Subcutaneous abdominal adipose tissue (tissue), 5 donors: ENCODE measurements at regions not wholly inside any gene's neighbourhood (a gene's known extent, or its start where the extent isn't known, plus 50 kb on each side); places are given as distances from the start of the nearest gene placed in this dataset.
"Not testable (repeated sequence)": the region's sequence is repeated elsewhere in the genome, so short reads cannot be mapped to it uniquely, and the experiment has no call there.

Experiments used
- H3K27ac ChIP-seq: one replicate; pipeline ENCODE4 v1.7.0; 2013; ENCODE audit warnings: low read depth, mild to moderate bottlenecking, inconsistent platforms, low read length, moderate library complexity
- H3K27me3 ChIP-seq, 5 donors: one replicate each; pipeline ENCODE4 v1.7.0; 2013; ENCODE audit warnings: low read length in 5 of 5, inconsistent platforms in 1 of 5; ENCODE audit not compliant: control insufficient read depth in 5 of 5, insufficient read depth in 4 of 5
- H3K36me3 ChIP-seq, 5 donors: one replicate each; pipeline ENCODE4 v1.7.0; 2013; ENCODE audit warnings: low read length in 5 of 5; ENCODE audit not compliant: control insufficient read depth in 5 of 5, insufficient read depth in 5 of 5
- H3K4me1 ChIP-seq, 5 donors: one replicate each; pipeline ENCODE4 v1.7.0; 2013; ENCODE audit warnings: low read length in 5 of 5, mild to moderate bottlenecking in 3 of 5, moderate library complexity in 1 of 5; ENCODE audit not compliant: control insufficient read depth in 5 of 5, insufficient read depth in 5 of 5
- H3K4me3 ChIP-seq, 5 donors: one replicate each; pipeline ENCODE4 v1.7.0; 2013; ENCODE audit warnings: low read length in 5 of 5, low read depth in 1 of 5
- H3K9ac ChIP-seq, 5 donors: one replicate each; pipeline ENCODE4 v1.7.0; 2013; ENCODE audit warnings: low read length in 5 of 5, mild to moderate bottlenecking in 4 of 5, moderate library complexity in 3 of 5
- H3K9me3 ChIP-seq, 5 donors: one replicate each; pipeline ENCODE4 v1.7.0; 2013; ENCODE audit warnings: low read length in 5 of 5; ENCODE audit not compliant: control insufficient read depth in 5 of 5
- donor health status: healthy.
- donor health status: healthy.
- donor health status: healthy.
- donor health status: healthy.
- donor health status: healthy.

DNA sequence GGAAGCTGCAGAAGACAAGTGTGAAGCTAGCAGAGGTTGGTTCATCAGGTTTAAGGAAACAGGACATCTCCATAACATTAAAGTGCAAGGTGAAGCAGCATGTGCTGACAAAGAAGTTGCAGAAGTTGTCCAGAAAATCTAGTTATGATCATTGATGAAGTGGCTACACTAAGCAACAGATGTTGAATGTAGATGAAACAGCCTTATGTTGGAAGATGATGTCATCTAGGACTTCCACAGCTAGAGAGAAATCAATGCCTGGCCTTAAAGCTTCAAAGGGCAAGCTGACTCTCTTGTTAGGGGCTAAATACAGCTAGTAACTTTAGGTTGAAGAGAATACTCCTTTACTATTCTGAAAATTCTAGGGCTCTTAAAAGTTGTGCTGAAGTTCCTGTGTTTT is 340.2 kb upstream of the SOX9 start:
- H3K4me3 ChIP-seq, result no peak overlapping the region
- no peaks in the 10 kb centered on the region for H3K27me3 ChIP-seq
- no peak overlapping the region for H3K9ac ChIP-seq
- H3K36me3 ChIP-seq, result no peaks in the 10 kb centered on the region
- no peak overlapping the region for H3K27ac ChIP-seq
- no peaks in the 10 kb centered on the region for H3K9me3 ChIP-seq
- H3K4me1 ChIP-seq, result peaks cover 0 to 4% (median 0%) of the 10 kb centered on the region in 5 donors

DNA sequence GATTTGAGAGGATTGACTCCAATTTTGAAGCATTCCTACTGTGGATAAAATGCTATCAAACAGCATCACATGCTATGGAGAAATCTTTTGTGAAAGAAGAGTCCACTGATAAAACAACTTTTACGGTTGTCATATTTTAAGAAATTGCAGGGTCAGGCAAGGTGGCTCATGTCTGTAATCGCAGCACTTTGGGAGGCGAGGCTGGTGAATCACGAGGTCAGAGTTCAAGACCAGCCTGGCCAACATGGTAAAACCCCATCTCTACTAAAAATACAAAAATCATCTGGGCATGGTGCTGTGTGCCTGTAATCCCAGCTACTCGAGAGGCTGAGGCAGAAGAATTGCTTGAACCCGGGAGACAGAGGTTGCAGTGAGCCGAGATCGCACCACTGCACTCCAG is 338.8 kb upstream of the SOX9 start:
- H3K9me3 ChIP-seq, H3K4me3 ChIP-seq, H3K9ac ChIP-seq, H3K27me3 ChIP-seq, H3K36me3 ChIP-seq, H3K27ac ChIP-seq, H3K4me1 ChIP-seq: not testable (repeated sequence)

DNA sequence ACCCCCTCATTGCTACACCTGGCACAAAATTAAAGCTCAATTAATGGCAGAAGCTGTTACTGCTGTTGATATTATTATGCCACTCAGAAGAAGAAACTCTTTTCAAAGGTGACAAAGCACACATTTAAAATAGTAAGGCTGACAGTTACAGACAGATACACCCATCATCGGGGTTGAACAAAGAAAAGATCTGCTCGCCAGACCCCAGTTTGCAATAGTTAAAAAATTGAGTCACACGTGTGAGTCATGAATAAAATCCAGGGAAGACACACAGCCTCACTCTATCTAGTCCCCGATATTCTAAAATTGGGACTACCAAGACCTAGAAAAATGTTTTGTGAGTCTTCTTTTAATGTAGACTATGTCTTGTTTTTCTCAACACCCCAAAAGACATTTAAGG is 330.0 kb upstream of the SOX9 start:
- Histone ChIP-seq H3K36me3 (no peaks in the 10 kb centered on the region), H3K9ac (no peak overlapping the region), H3K27ac (no peak overlapping the region), H3K9me3 (no peaks in the 10 kb centered on the region), H3K4me3 (no peak overlapping the region), H3K4me1 (no peaks in the 10 kb centered on the region), H3K27me3 (no peaks in the 10 kb centered on the region)

DNA sequence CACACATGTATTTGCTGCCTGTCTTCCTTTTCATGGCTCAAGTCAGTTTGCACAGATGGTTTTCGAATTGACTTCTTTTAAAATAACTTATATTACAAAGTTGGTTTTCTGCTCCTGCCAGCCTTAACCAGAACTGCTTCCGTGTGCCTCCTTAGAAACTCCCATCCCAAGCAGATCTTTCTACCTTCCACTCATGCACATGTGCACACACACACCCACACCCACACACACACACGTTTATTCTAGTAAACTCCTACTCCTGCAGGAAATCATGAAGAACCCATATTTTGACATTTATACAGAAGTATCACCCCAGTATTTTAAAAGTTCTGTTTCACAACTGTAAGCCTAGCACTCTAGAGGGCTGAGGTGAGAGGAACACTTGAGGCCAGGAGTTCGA is 329.5 kb upstream of the SOX9 start:
- Histone ChIP-seq H3K9ac (no peak overlapping the region), H3K9me3 (no peaks in the 10 kb centered on the region), H3K4me1 (no peaks in the 10 kb centered on the region), H3K27ac (no peak overlapping the region), H3K36me3 (no peaks in the 10 kb centered on the region), H3K4me3 (no peak overlapping the region), H3K27me3 (no peaks in the 10 kb centered on the region)

DNA sequence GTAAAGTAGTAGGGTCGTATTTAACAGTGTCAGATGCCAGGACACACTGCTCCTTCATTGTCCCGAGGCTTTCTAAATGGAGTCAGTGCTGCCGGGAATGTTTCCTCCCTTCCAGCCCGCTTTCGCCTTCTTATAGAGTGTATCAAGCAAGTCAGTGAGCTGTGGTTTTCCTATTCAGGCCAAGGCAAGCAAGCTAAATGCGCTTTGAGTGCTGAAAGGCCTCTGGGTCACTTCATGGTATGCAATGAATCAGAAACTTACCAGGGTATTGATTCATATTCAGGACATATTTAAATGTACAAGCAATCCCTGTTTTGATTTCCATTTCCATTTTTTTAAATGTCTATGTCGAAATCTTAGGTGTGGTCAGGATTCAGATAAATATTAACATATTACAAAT is 327.9 kb upstream of the SOX9 start:
- Histone ChIP-seq H3K4me1 (no peaks in the 10 kb centered on the region), H3K27me3 (no peaks in the 10 kb centered on the region), H3K9me3 (no peaks in the 10 kb centered on the region), H3K36me3 (no peaks in the 10 kb centered on the region), H3K9ac (no peak overlapping the region), H3K4me3 (no peak overlapping the region), H3K27ac (no peak overlapping the region)

DNA sequence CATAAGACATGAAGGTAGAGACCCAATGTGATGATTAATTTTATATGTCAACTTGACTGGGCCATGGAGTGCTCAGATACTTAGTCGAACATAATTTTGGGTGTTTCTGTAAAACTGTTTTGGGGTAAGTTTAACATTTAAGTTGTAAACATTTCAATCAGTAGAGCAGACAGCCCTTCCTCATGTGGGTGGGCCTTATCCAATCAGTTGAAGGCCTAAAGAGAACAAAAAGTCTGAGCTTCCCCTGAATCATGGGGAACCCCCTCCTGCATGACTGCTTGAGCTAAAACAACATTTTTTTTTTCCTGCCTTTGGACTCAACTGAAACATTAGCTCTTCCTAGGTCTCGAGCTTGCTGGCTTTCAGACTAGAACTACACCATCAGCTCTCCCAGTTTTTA is 327.3 kb upstream of the SOX9 start:
- Histone ChIP-seq H3K36me3 (no peaks in the 10 kb centered on the region), H3K27ac (no peak overlapping the region), H3K27me3 (no peaks in the 10 kb centered on the region), H3K4me3 (no peak overlapping the region), H3K4me1 (no peaks in the 10 kb centered on the region), H3K9me3 (no peaks in the 10 kb centered on the region), H3K9ac (no peak overlapping the region)

DNA sequence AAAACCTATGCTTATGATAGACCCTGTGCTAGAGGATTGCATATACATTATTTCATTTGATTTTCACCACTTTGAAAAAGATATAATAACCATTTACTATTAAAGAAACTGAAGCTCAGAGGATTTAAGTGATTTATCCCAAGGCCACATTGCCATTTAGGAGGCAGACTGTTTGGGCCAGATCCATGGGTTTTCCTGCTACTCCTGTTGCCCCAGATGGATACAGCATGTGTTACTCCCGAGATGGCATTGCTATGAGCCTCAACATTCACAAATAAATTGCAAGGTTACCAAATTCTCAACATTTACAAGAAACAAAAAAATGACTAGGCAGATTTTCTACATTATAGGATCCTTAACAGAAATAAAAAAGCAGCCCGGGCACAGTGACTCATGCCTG is 322.1 kb upstream of the SOX9 start:
- H3K36me3 ChIP-seq, result no peaks in the 10 kb centered on the region
- no peaks in the 10 kb centered on the region for H3K27me3 ChIP-seq
- H3K4me3 ChIP-seq, result no peak overlapping the region
- H3K27ac ChIP-seq, result no peak overlapping the region
- H3K9me3 ChIP-seq, result no peaks in the 10 kb centered on the region
- peaks cover 0 to 5% (median 3%) of the 10 kb centered on the region in 5 donors for H3K4me1 ChIP-seq
- H3K9ac ChIP-seq, result no peak overlapping the region

DNA sequence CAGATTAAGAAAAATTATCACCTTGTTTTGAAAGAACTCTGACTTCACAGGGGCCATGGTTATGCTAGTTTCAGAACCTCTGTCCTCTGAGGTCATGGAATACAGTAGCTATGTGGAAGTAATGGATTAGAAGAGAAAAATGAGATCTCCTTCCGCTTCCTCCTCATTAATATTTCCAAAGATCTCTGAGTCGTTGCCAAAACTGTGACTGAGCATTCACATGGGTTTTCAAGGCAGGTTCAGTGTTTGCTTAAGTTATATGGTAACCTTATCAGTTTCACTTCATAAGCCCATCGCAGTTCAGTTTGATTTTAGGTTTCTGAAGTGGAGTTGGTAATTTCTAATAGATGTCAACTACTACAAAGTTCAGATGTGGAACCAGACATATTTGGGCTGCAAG is 321.2 kb upstream of the SOX9 start:
- Histone ChIP-seq H3K27ac (no peak overlapping the region), H3K27me3 (no peaks in the 10 kb centered on the region), H3K9me3 (no peaks in the 10 kb centered on the region), H3K4me3 (no peak overlapping the region), H3K36me3 (no peaks in the 10 kb centered on the region), H3K4me1 (peaks cover 0 to 5% (median 3%) of the 10 kb centered on the region in 5 donors), H3K9ac (no peak overlapping the region)

DNA sequence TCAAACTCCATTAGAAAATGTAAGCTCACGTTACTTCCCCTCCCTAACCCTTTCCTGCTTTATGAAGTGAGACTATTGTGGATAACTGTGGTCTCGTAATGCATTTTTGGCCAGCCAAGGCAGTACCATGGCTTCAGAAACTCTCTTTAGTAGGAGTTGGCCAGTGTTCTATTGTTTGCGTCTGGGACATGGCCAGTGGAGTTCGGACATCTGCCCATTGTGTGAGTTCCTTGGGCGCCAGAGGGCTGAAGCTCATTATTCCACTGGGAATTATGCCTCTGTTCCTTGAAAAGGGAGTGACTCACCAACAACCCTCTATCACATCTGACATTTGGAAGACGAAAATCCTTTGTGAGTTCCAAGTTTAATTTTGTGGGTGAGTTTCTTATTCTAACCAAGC is 319.5 kb upstream of the SOX9 start:
- Histone ChIP-seq H3K4me1 (peaks cover 0 to 5% (median 3%) of the 10 kb centered on the region in 5 donors), H3K27me3 (no peaks in the 10 kb centered on the region), H3K9ac (no peak overlapping the region), H3K36me3 (no peaks in the 10 kb centered on the region), H3K4me3 (no peak overlapping the region), H3K9me3 (no peaks in the 10 kb centered on the region), H3K27ac (no peak overlapping the region)

DNA sequence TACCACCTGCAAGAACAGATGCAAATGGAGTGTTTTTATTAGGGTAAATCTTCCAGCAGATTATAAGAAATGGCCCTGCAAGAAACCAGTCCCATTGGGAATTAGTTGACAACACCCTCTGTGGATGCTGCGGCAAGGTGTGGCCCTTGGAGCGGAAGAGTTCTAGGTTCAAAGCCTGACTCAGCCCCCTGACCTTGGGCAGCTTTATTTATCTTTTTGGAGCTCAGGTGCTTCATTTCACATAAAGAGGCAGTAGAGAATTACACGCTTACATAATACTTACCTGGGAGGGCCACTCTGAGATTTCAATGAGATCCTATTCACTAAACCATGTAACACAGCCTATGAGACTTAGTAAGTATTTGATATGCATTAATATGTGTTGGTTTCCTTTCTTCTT is 318.2 kb upstream of the SOX9 start:
- H3K9ac ChIP-seq, result no peak overlapping the region
- peaks cover 0 to 5% (median 3%) of the 10 kb centered on the region in 5 donors for H3K4me1 ChIP-seq

DNA sequence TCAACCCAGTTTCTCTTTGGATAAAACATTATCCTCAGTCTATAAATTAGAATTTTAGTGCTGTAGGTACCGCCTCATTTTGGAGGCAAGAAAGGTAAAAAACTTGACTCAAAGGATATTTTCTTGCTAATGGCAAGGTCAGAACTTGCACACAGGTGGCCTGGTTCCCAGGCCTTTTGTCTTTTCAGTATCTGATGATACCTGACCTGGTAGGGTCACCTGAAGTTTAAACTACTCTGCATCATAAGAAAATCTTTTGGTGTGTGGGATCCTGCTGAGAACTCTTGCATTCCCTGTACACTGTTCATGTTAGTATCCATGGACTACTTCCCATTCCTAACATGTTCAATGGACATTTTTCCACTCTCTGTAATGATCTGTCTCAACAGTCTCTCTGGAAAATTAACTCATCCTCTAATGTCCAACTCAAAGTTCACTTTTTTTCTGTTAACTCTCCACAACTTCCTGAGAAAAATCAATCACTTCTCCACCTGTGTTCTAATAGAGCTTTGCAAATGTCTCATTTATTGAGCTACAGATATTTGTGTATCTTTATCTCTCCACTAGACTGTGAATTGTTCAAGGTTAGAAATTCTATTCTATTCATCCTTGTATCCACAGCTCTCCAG is 317.1 kb upstream of the SOX9 start:
- H3K27me3 ChIP-seq, result peaks cover 0 to 4% (median 0%) of the 10 kb centered on the region in 5 donors
- peaks cover 0 to 5% (median 3%) of the 10 kb centered on the region in 5 donors for H3K4me1 ChIP-seq
- no peak overlapping the region for H3K9ac ChIP-seq
- no peak overlapping the region for H3K4me3 ChIP-seq
- no peak overlapping the region for H3K27ac ChIP-seq
- no peaks in the 10 kb centered on the region for H3K36me3 ChIP-seq
- H3K9me3 ChIP-seq, result peaks cover 0 to 2% (median 0%) of the 10 kb centered on the region in 5 donors

More for the DNA sequence above, 318.2 kb upstream of the SOX9 start:
- Histone ChIP-seq H3K4me3 (no peak overlapping the region), H3K27ac (no peak overlapping the region), H3K27me3 (no peaks in the 10 kb centered on the region), H3K36me3 (no peaks in the 10 kb centered on the region), H3K9me3 (no peaks in the 10 kb centered on the region)
